HFFc6 (cell line): ENCODE measurements at regions not wholly inside any gene's neighbourhood (a gene's known extent, or its start where the extent isn't known, plus 50 kb on each side); places are given as distances from the start of the nearest gene placed in this dataset.
"Not testable (repeated sequence)": the region's sequence is repeated elsewhere in the genome, so short reads cannot be mapped to it uniquely, and the experiment has no call there.

Source experiments
- DNase-seq: peaks from one replicate; pipeline ENCODE4 v3.0.0-alpha.2; 2018
- H3K27ac Mint-ChIP-seq: 2 replicates; pipeline ENCODE4 v1.8.0; 2020; ENCODE audit warnings: mild to moderate bottlenecking, mixed read lengths
- H3K27me3 Mint-ChIP-seq: 2 replicates; pipeline ENCODE4 v1.8.0; 2021; ENCODE audit warnings: mild to moderate bottlenecking, moderate library complexity, mixed read lengths; ENCODE audit not compliant: insufficient read depth
- H3K36me3 Mint-ChIP-seq: 2 replicates; pipeline ENCODE4 v1.8.0; 2021; ENCODE audit warnings: low read depth, mixed read lengths
- H3K4me1 Mint-ChIP-seq: 2 replicates; pipeline ENCODE4 v1.8.0; 2020; ENCODE audit warnings: low read depth, mixed read lengths
- H3K4me3 Mint-ChIP-seq: 2 replicates; pipeline ENCODE4 v1.8.0; 2020; ENCODE audit warnings: mild to moderate bottlenecking, moderate library complexity, mixed read lengths
- H3K9me3 Mint-ChIP-seq: 2 replicates; pipeline ENCODE4 v1.8.0; 2020; ENCODE audit warnings: mild to moderate bottlenecking, mixed read lengths
- CTCF ChIP-seq: fragments of 200-600 bp; sonication (generic); IDR thresholded peaks from 2 replicates; pipeline ENCODE4 v1.5.0; 2021; ENCODE audit warnings: antibody characterized with exemption, mild to moderate bottlenecking

GRCh38 chr6:1162367-1163275 is 149.3 kb upstream of the FOXQ1 start:
- peak overlapping the region; percentile 62 for H3K4me3 Mint-ChIP-seq
- H3K36me3 Mint-ChIP-seq = no peaks in the 10 kb centered on the region
- peaks cover 7% of the 10 kb centered on the region; the same call in 1 of the 2 replicates for H3K4me1 Mint-ChIP-seq
- DNase-seq = no peak
- peaks cover 4% of the 10 kb centered on the region; the same call in 1 of the 2 replicates for H3K27me3 Mint-ChIP-seq
- H3K27ac Mint-ChIP-seq = no peak overlapping the region
- peaks cover 5% of the 10 kb centered on the region; the same call in 1 of the 2 replicates for H3K9me3 Mint-ChIP-seq
- no peak for TF ChIP-seq CTCF

- H3K9me3 Mint-ChIP-seq = peaks cover 20% of the 10 kb centered on the region
- H3K27me3 Mint-ChIP-seq = peaks cover 24% of the 10 kb centered on the region
- not testable (repeated sequence) for H3K36me3 Mint-ChIP-seq
These were observed 155.5 kb upstream of the FOXQ1 start for GRCh38 chr6:1156411-1156810.

DNA sequence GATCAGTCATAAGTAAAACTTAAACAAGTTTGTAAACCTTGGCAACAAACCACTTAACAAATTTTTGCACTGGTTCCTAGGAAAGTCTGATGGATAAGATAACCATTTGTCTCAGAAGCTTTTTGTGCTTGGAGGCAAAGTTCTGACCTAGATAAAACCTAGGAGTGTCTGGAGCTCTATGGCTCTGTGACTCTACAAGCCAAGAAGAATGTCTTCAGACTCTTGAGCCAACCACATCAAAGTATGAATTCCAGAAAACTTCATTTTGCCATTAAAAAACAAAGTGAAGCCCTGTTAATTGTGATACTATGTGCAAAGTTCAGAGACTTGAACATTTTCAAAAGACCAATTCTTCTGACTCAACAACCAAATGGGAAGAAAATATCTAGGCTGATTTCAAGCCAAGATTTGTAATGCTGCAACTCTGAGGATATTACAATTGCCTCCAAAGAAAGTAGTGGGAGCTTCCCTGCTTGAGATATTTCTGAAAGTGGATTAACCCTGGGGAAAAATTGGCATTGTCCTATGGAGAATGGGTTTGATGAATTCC is 158.1 kb upstream of the FOXQ1 start:
- H3K36me3 Mint-ChIP-seq = no peaks in the 10 kb centered on the region
- DNase-seq = no peak
- H3K27ac Mint-ChIP-seq = no peak overlapping the region
- no peak for TF ChIP-seq CTCF
- peaks cover 5% of the 10 kb centered on the region; the same call in 1 of the 2 replicates for H3K4me1 Mint-ChIP-seq
- H3K27me3 Mint-ChIP-seq = peaks cover 27% of the 10 kb centered on the region
- no peak overlapping the region for H3K4me3 Mint-ChIP-seq
- H3K9me3 Mint-ChIP-seq = peaks cover 20% of the 10 kb centered on the region

More at GRCh38 chr6:1156411-1156810, 155.5 kb upstream of the FOXQ1 start:
- not testable (repeated sequence) for H3K4me3 Mint-ChIP-seq, H3K27ac Mint-ChIP-seq, H3K4me1 Mint-ChIP-seq, DNase-seq

DNA sequence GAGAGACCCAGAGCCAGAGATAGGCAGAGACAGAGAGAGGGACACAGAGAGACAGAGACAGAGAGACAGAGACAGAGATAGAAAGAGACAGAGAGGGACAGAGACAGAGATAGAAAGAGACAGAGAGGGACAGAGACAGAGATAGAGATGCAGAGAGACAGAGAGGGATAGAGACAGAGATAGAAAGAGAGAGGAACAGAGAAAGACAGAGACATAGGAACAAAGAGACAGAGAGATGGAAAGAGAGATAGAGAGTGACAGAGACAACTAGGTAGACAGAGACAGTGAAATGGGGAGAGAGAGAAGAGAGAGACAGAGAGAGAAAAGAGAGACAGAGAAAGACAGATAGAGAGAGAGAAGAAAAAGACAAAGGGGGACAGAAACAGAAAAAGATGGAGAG is 165.4 kb upstream of the FOXQ1 start:
- Mint-ChIP-seq H3K4me3 (no peak overlapping the region), H3K4me1 (peaks cover 24% of the 10 kb centered on the region), H3K27ac (no peak overlapping the region; the same call in 1 of the 2 replicates), H3K27me3 (peaks cover 21% of the 10 kb centered on the region), H3K36me3 (no peaks in the 10 kb centered on the region), H3K9me3 (no peaks in the 10 kb centered on the region)
- no peak for TF ChIP-seq CTCF
- no peak for DNase-seq

DNA sequence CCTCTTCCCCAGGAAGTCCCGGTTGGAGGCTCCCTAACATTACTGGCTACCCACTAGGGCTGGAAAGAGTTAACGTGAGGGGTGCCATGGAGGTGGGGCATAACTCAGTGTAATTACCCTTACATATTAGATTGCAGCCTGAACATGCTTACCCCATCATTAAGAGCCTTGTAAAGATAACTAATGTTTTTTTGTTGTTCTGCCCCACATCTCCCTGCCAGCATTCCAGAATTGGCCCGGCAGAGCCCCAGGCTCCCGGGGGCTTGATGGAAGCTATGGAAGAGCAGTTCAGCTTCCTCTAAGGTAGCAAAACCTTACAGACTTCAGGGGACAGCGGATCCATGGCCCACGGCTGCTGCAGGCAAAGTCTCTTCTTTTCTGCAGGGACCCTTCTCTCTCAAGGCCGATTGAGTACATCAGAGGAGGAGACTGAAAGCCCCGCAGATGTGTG is 166.1 kb upstream of the FOXQ1 start:
- Mint-ChIP-seq H3K27ac (peak overlapping the region; percentile 65), H3K36me3 (no peaks in the 10 kb centered on the region), H3K9me3 (no peaks in the 10 kb centered on the region), H3K27me3 (peaks cover 21% of the 10 kb centered on the region), H3K4me1 (peaks cover 24% of the 10 kb centered on the region), H3K4me3 (no peak overlapping the region)
- no peak for TF ChIP-seq CTCF
- no peak for DNase-seq
